ENCODE measurements at regions not wholly inside any gene's neighbourhood (a gene's known extent, or its start where the extent isn't known, plus 50 kb on each side); places are given as distances from the start of the nearest gene placed in this dataset.
"Not testable (repeated sequence)": the region's sequence is repeated elsewhere in the genome, so short reads cannot be mapped to it uniquely, and the experiment has no call there.

DNA sequence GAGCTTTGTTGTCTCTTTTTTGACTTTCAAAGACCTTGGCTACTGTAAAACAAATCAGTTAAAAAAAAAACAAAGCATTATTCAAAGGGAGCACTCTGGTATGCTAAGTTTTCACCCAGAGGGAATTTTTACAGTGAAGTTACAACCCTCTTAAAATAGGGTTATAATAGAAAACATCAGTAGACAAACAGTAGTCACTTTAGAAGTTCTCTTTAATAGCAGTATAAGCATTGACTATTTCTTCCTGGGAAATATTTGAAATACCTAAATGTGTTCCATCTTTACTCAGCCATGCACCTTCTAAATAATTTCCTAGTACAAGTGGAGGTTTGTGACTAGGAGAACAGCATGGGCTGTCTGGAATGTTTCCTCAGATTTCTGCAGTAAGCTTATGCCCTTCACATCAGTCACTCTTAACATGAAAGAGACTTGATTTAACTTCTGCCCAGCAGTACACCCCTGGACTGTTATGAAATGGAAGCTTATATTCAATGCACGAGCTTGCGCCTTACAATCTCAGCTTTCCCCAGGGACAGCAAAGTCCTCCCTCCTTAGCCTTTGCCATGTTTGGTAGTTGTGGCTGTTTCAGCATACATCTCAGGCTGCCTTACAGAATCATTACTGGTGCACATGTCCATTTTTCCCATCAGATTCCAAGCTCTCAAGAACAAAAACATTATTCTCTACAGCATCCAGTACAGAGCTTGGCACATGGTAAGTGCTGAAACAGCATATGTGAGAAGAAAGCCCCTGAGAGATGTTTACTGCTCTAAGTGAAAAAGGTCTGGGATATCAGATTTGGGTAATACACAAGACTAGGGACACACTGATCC is 191.5 kb downstream of the ZNF608 start:
- ATAC-seq, result no peak
- DNase-seq (ENCODE audit: low spot score), result no peak

DNA sequence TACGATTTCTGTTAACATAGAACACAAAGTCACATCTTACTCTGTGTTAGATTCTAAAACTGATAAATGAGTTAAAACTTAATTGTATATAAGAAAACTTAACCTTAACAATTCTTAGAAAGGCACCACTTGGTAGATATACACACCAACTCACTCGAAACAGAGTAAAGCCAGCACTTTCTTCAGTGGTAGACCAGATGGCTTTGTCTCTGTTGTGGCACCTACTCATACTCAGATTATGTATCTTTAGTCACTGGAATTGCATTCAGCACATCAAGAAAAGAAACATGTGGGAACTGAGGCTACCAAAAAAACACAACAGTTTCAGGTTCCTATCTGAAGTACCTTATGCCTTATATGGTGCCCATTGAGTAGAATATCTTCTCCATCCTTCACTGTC is 192.5 kb downstream of the ZNF608 start:
- ATAC-seq, result no peak
- DNase-seq (ENCODE audit: low spot score), result no peak

DNA sequence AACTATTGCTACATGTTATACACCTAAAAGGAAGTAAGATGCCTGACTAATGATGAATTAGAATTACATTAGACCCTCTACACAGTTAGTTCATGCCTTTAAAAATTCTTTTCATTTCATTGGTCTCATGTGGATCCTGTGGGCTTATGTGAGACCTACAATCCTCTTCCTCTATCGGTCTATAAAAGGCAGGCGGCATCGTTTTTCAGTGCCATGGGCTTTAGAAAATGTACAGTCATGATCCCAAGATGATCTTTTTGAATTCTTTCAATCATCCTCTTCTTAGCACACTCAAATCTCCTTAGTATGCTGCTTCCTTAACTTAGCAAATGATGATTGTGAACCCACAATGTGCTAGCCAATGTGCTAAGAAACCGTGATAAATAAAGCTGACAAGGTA is 193.9 kb downstream of the ZNF608 start:
- no peak for ATAC-seq

DNA sequence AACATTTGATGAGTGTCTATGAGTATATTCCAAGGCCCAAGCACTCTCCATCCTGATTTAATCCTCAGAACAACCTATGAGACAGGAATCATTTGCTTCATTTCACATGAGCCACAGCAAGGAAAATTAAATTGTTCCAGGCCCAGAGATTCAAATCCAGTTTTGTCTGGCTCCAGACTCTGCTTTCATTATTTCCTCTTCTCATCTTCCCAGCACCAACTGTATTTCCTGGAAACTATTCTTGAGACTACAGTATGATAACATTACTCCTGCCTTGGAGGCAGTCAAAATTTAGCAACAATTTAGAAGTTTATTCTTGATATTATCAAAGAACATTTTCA is 194.5 kb downstream of the ZNF608 start:
- DNase-seq (ENCODE audit: low spot score), result no peak
- ATAC-seq, result no peak

More for the DNA sequence above, 193.9 kb downstream of the ZNF608 start:
- DNase-seq (ENCODE audit: low spot score), result no peak

DNA sequence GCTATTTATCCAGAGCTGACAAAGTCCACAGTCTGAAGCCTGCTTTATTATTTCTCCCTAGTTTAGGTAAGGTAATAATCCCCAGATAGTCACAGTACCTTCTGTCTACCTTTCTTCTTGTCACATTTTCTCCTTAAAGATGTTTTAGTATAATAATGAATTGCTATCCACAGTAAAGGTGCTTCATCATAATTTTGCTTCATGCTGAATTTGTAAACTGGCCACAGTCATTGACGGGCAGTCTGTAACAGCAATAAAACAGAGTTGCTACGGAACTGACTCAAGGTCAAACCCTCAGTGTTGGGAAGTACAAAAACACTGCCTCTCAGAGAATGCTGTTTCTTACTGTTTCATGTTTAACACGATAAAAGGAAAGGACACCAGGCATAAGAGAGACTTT is 195.7 kb downstream of the ZNF608 start:
- DNase-seq (ENCODE audit: low spot score), result no peak
- ATAC-seq, result no peak

DNA sequence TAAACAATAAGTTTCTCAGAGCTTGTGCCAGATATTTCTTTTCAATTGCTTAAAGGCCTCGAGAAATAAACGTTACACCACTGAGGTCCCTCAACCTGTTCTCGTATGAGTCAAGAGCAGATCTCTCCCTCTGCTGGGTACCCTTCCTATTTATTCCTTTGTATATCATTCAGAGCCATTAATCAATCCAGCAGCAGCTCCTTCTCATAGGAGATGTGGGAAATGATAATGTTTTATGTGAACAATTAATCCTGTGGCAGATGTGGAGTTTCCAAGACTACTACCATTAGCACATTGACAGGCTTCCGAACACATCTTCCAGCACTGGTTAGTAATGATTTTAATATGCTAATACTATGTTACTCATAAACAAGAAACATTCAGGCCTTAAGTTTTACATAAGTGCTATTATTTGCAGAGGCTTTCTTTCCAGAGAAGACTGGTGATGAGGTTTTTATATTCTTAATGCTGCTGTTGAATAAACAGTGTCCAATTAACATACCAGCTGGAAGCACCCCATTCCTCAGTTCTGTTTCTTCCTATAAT is 196.5 kb downstream of the ZNF608 start:
- ATAC-seq, result no peak
- no peak for DNase-seq (ENCODE audit: low spot score)

DNA sequence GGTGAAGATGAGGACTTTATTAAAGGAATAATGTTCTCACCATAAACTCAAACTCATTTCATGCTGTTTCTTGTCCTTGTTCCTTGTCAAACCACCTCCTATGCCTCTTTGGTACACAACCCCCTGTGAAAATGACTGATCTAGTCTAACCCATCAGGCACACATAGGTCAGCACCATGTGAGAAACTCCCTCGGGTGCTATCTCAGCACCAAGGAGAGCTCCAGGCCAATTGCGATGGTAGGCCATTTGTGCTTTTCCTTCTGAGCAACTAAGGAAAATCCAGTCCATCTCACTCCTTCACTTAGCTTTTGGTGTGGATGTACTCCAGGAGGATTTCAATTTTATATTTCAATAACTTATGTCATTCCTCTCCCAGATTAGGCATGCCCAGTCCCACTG is 199.8 kb downstream of the ZNF608 start:
- DNase-seq (ENCODE audit: low spot score) (no peak), ATAC-seq (no peak)

DNA sequence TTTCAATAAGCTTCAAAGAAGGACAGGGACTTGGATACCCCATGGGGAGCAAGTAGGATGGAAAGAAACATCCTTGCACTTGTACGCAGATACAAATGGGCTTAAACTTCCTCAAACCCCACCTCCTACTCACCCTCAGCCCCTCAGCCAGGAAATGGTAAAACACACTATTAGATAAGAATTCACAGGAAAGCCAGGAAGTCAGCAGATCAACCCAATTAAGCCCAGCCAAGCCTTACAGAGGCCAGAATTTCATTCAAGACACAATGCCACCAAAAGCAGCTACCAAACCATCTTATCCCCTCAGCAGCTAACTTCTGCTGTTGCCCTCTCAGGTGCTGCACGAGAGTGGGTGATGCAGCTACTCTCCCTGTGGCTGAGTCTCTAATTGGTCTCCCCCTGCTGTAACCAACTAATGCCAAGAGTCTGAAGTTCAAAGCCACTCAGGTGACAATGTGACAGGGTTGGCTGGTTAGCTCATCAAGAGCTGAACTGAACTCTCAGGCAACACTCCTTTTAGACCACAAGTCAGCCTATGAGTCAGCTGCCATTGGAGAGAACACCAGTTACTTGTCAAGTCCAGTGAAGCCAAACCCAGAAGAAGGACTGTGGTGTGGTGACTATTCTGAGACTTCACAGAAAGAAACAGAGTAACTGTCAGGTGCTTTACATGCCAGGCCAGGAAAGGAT is 201.9 kb downstream of the ZNF608 start:
- ATAC-seq, result peak; percentile 11
- no peak for DNase-seq (ENCODE audit: low spot score)

DNA sequence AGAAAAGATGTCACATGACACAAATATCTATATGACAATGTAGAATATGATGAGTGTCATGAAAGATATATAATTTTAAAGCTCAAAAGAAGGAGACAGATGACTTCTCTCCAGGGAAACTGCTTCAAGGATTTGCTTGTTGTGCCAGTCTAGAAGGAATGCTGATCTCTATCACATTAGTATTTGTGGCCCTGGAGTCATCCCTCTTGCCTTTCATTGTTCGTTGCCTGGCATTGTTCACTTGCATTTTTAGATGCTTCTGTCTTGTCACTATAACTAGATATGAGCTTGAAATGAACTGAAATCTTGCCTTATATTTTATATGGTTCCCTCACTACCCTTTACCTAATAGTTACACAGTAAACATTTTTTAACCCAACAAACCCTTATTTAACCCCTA is 207.5 kb downstream of the ZNF608 start:
- ATAC-seq, result no peak
- no peak for DNase-seq (ENCODE audit: low spot score)

DNA sequence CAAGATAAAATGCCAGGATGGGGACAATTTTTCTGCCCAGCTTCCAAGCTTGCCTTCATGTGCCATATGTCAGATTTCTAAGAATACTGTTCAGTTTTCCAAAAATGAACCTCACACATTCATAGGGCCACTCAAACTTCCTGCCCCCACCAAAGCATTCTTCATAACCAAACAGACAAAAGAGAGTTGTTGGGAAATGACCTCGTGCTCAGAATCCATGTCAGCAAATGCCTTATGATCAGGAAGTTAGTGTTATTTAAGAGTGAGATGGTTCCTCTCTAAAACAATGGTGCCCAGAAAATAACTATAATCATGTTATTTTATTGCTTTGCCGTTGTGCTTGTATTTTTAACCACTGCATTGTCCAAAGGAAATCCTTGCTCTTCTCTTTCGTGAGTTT is 208.2 kb downstream of the ZNF608 start:
- ATAC-seq (no peak), DNase-seq (ENCODE audit: low spot score) (no peak)

DNA sequence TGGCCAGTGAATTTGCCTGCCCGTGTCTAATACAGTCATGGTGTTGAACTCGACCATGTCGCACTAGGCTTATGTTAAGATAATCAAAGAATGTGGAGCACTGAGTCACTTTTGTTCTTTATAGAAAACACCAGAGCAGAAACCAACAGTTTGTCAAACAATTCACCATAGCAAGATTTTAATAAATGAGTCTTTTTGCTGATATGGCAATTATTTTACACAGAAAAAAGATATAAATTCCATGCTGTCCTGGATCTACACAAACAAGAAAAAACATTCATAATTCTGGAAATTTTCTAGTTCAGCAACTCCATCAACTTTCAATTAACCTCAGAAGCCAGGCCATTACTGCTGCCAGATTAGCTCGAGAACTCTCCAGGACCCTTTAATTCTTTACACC is 208.9 kb downstream of the ZNF608 start:
- DNase-seq (ENCODE audit: low spot score), result no peak
- no peak for ATAC-seq

DNA sequence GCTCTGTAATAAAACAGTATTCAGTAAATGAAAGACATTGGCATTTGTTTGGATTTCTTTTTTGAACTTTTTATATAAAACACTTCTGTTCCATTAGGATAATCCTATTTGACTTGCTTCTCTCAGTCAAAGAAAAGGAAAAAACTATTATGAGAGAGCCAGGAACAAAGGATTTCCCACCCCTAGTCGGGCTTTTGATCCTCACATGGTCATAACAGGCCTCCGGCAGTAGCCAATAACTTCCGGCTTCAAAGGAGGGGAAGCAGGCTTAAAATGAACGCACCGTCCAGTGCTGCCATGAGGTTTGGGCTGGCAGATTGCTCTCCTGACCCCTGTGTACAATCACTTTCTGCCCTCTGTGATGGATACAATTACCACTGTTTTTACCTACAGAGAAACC is 209.3 kb downstream of the ZNF608 start:
- ATAC-seq, result no peak
- no peak for DNase-seq (ENCODE audit: low spot score)

DNA sequence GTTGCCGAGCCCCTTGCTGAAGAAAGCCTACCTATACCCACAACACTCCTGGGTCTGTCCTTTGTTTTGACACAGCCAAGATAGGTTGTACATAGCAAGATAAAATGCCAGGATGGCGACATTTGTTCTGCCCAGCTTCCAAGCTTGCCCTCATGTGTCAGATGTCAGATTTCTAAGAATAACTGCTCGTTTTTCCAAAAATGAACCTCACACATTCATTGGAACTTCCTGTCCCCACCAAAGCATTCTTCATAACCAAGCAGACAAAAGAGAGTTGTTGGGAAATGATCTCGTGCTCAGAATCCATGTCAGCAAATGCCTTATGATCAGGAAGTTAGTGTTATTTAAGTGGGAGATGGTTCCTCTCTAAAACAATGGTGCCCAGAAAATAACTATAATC is 210.1 kb downstream of the ZNF608 start:
- ATAC-seq (no peak), DNase-seq (ENCODE audit: low spot score) (no peak)

DNA sequence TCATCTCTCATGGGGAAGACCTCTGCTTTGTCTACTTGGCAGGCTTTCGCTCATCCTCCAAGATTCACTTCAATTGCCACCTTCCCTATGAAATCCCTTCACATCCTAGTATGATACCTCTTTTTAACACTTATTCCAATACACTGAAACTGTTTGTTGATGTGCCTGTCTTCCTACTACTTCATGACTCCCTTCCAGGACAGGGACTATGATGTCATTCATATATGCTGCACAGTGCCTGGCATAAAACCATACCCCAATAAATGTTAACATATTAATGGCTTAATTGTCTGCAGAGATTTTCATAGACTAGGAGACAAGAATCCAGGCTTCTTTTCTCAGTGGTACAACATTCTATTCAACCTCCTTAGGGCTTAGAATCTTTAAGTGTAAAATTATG is 215.5 kb downstream of the ZNF608 start:
- DNase-seq (ENCODE audit: low spot score) (no peak), ATAC-seq (no peak)

DNA sequence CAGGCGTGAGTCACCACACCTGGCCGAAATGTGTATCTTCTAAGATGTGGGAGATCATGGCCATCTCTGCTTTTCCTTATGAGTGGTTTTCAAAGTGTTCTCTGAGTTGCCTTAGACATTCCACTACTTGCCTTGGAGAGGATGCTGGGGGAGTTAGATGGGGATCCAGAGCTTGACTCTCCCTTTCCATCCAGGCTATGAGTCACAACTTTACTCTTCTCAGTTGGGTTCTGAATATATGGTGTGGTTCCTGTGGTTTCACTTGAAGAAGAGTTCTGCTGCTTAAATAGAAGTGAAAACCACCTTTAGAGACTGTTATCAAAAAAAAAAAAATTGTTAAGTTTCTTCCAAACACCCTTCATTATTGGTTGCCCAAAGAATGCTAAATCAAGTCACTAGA is 217.6 kb downstream of the ZNF608 start:
- ATAC-seq (no peak), DNase-seq (ENCODE audit: low spot score) (no peak)

DNA sequence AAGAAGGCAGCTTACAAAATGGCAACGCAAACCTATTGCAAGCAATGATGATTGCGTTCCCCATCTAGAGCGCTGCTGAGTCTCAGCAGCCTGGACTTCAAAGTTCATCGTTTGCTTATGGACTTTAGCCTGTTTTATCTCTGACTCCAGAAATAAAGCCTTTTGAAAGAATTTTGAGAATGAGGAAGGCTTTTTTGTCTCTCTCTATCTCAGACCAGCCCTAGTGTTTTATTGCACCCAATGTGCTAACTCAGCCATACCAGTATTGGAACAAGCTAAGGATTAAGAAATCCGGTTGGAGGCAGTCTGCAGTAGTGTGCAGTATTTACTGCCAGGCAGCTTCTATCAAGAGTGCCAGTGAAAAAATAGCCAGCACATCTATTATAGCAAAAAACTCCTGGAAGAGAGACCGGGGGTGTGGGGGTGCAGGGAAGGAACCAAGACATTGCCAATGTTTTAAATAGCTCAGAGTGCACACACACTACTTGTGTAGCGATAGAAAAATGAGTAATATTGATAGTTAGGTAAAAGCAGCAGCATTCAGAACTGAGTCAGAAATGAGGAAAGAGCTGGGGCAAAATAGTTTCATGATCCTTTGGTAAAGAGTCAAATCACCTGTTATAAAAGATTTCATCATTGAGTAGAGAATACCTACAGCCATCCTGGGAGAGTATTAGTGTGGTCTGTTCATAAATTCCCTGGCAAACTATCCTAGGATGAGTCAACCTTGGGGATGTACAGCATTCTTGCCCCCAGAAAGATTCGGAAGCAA is 219.0 kb downstream of the ZNF608 start:
- peak; percentile 83 for ATAC-seq
- DNase-seq (ENCODE audit: low spot score), result no peak

DNA sequence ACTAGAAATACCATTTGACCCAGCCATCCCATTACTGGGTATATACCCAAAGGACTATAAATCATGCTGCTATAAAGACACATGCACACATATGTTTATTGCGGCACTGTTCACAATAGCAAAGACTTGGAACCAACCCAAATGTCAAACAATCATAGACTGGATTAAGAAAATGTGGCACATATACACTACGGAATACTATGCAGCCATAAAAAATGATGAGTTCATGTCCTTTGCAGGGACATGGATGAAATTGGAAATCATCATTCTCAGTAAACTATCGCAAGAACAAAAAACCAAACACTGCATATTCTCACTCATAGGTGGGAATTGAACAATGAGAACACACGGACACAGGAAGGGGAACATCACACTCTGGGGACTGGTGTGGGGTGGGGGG is 220.4 kb downstream of the ZNF608 start:
- not testable (repeated sequence) for DNase-seq (ENCODE audit: low spot score); ATAC-seq

DNA sequence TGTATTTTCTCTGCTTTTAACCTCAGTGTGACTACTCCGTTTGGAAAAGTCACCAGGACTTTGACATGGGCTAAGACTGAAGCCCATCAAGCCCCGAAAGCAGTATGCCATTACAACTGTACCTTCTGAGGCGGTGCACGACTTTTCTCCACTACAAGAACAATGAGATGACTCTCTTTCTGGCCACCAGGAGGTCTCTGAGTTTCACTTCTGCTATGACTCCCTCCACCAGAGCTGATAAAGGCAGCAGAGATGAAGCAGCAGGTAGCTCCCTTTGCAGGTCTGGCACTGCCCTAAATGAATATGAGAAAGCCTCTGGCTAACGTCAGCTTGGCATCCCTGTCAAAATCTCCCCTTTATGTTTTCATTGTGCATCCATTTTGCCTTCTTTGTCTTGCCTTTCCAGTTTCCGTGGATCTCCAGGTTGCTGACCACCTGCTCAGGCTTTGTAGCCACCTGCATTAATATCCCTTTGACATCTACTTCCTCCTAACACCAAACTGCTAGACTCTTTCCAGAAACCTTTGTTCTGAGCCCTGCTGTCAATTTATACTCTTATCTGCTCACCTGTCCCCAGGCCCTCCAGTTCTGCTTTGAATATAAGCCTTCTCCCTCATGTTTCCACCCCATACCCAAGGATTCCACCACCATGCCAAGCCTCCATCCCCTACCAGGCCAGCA is 221.7 kb downstream of the ZNF608 start:
- ATAC-seq, result no peak
- no peak for DNase-seq (ENCODE audit: low spot score)

DNA sequence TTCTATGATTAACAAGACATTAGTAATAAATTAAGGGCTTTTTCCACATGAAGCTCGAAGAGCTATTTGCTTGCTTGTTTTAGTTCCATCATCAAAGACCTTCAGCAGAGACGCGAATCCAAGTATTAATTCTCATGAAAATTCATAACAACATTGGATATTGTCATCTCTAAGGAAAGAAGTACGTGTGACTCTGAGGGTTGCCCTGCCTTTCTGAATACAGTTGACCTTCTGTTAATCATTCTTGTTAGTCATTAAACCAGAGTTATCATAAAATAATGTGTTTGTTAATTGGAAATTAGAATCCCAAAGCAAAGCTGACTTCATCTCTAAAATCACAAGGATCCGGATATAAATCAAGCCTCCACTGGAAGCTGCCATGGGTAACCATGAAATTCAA is 222.5 kb downstream of the ZNF608 start:
- DNase-seq (ENCODE audit: low spot score), result no peak
- no peak for ATAC-seq

DNA sequence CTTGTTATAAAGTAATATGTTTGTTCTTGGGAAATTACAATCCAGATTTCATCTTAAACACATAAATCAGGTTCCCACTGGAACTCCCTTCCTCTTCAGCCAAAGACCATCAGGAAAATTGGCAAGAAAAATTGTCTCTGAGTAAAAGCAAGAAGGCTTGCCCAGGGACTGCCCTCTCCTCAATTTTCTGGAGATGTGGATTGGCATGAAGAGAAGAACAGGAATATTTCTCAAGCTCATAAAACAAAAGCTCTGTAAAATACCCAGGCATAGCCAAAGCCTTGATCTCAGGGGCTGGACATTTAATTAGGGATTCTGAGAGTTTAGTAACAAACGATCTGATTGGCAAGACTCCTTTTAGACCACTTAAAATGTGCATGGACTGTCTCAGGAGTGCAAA is 223.4 kb downstream of the ZNF608 start:
- DNase-seq (ENCODE audit: low spot score), result no peak
- ATAC-seq, result no peak
